ENCODE measurements at regions not wholly inside any gene's neighbourhood (a gene's known extent, or its start where the extent isn't known, plus 50 kb on each side); places are given as distances from the start of the nearest gene placed in this dataset.

DNA sequence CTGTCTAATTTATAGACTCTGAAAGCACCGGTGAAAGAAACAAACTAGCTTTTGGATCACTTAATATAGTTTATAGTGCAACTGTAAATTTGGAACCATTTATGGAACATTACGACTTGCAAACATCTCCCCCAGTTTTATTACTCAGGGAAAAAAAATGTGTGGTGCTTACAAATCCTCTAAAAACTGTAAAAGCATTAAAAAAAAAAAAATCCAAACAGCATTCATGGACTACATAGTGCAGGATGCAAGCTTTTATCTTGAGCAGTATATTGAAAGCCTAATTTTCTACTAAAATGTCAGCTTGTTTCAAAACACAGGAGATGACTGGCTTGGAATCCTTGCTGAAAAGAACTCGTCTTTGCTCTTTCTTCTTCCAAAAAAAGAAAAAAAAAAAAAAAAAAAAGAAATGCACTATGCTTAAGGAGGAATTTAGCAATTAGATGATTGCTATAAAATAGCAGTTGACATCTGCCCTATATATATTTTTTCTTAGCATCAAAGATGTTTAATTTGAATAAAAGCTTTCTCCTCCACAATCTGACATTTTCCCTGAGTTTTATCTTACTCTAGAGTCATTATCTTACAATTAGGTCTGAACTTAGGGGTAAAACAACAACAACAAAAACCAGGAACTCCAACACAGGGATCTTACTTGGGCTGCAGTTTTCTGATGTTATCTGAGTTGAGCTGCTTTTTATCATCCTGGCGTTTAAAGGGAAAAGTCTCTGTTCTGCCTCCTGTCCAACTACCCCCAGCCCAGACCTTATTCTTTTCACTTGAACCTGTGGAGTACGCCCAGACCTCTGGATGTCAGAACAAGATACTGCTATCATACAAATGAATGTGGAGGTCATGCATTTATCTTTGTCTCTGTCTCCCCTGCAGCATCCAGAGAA is 62.6 kb upstream of the PDZRN3 start:
- Histone ChIP-seq H3K23ac (ENCODE audit: insufficient read length, low read depth, low read length) (no peak overlapping the region), H3T11ph (ENCODE audit: low read length) (no peak overlapping the region), H3K27ac (ENCODE audit: insufficient read length, low read depth, low read length) (no peak overlapping the region), H3K23me2 (ENCODE audit: insufficient read length, low read depth, low read length, poor library complexity, severe bottlenecking) (no peaks in the 10 kb centered on the region), H3K14ac (ENCODE audit: insufficient read depth, low read length) (no peak overlapping the region), H3K4me1 (ENCODE audit: insufficient read depth, low read length) (peaks cover 7% of the 10 kb centered on the region; the same call in 1 of the 2 replicates), H2AK5ac (ENCODE audit: insufficient read length, low read length) (no peak overlapping the region), H3K4ac (ENCODE audit: low read depth, low read length) (no peak overlapping the region), H3K9ac (ENCODE audit: extremely low read depth, insufficient read length, low read length) (no peak overlapping the region), H3K56ac (ENCODE audit: insufficient read length, low read depth, low read length) (no peak overlapping the region), H2BK20ac (ENCODE audit: low read depth, low read length, poor library complexity, severe bottlenecking) (no peak overlapping the region), H3K18ac (ENCODE audit: insufficient read length, low read depth, low read length) (no peak overlapping the region), H2BK12ac (ENCODE audit: insufficient read length, low read depth, low read length) (no peak overlapping the region), H3K9me3 (ENCODE audit: control insufficient read depth, low read depth, low read length) (no peaks in the 10 kb centered on the region), H2BK120ac (ENCODE audit: low read depth, low read length, poor library complexity, severe bottlenecking) (no peak overlapping the region), H3K27me3 (ENCODE audit: insufficient read depth, low read length) (no peaks in the 10 kb centered on the region), H2BK5ac (ENCODE audit: insufficient read length, low read length) (no peak overlapping the region), H2BK15ac (ENCODE audit: low read depth, low read length) (no peak overlapping the region), H3K79me1 (ENCODE audit: insufficient read depth, low read depth, low read length, poor library complexity, severe bottlenecking) (no peaks in the 10 kb centered on the region), H4K5ac (ENCODE audit: insufficient read length, low read depth, low read length) (no peak overlapping the region), H4K20me1 (ENCODE audit: control insufficient read depth, insufficient read depth, insufficient read length) (no peaks in the 10 kb centered on the region), H2AFZ (ENCODE audit: low read length) (no peak overlapping the region), H3K79me2 (ENCODE audit: insufficient read depth, low read length) (no peaks in the 10 kb centered on the region), H3K4me2 (ENCODE audit: insufficient read depth, insufficient read length, low read length) (no peak overlapping the region), H4K91ac (ENCODE audit: insufficient read length, low read depth, low read length) (no peak overlapping the region), H4K8ac (replicated peaks; ENCODE audit: insufficient read length, low read depth, low read length) (no peak overlapping the region)
- WGBS (ENCODE audit: extremely low coverage, insufficient read length, low lambda C conversion rate), result no CpG with 5 or more reads among the region's 5 CpGs
- Mint-ChIP-seq H3K9me3 (0 out of 5 replicates have a peak, but pooled peaks cover 0 to 3% of the 10 kb centered on the region in 2 experiments), H3K27ac (peak overlapping the region in 1 of 3 experiments; percentile 19; a peak in 2 of 7 replicates), H3K4me3 (no peak overlapping the region), H3K27me3 (ENCODE audit: low read depth) (no peaks in the 10 kb centered on the region), H3K4me1 (peaks cover 35 to 39% of the 10 kb centered on the region in 2 experiments), H3K36me3 (ENCODE audit: insufficient read depth in 1 of 3, low read depth in 3 of 3) (no peaks in the 10 kb centered on the region)
- no peak for DNase-seq
- TF ChIP-seq, protein P1, sequence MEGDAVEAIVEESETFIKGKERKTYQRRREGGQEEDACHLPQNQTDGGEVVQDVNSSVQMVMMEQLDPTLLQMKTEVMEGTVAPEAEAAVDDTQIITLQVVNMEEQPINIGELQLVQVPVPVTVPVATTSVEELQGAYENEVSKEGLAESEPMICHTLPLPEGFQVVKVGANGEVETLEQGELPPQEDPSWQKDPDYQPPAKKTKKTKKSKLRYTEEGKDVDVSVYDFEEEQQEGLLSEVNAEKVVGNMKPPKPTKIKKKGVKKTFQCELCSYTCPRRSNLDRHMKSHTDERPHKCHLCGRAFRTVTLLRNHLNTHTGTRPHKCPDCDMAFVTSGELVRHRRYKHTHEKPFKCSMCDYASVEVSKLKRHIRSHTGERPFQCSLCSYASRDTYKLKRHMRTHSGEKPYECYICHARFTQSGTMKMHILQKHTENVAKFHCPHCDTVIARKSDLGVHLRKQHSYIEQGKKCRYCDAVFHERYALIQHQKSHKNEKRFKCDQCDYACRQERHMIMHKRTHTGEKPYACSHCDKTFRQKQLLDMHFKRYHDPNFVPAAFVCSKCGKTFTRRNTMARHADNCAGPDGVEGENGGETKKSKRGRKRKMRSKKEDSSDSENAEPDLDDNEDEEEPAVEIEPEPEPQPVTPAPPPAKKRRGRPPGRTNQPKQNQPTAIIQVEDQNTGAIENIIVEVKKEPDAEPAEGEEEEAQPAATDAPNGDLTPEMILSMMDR (conservative IDR thresholded peaks at IDR 0.05), result no peak

Data from H9 (cell line).